OCI-LY1 (cell line): ENCODE measurements at regions not wholly inside any gene's neighbourhood (a gene's known extent, or its start where the extent isn't known, plus 50 kb on each side); places are given as distances from the start of the nearest gene placed in this dataset.

Source experiments
- CTCF ChIP-seq: fragments of 200-600 bp; sonication (generic), shearing (Covaris generic); IDR thresholded peaks from 2 replicates; pipeline ENCODE4 v1.5.1; 2017; ENCODE audit warnings: mild to moderate bottlenecking, antibody characterized with exemption, low read length, moderate library complexity, mixed read lengths
- EZH2 ChIP-seq: fragments of 200-600 bp; sonication (generic), shearing (Covaris generic); IDR thresholded peaks from 2 replicates; pipeline ENCODE4 v1.8.0; 2017; ENCODE audit warnings: borderline replicate concordance, mixed run types, mild to moderate bottlenecking, antibody characterized with exemption, low read length, moderate library complexity, mixed read lengths

GRCh38 chr3:59270209-59270608 lies 220.4 kb upstream of the CFAP20DC start:
- no peak for TF ChIP-seq CTCF
- no peak for TF ChIP-seq EZH2
